IPS-15b (cell line): ENCODE measurements at regions not wholly inside any gene's neighbourhood (a gene's known extent, or its start where the extent isn't known, plus 50 kb on each side); places are given as distances from the start of the nearest gene placed in this dataset.

Source experiments
- H3K27me3 ChIP-seq: one replicate; pipeline ENCODE4 v1.6.1; 2013; ENCODE audit warnings: low read length; ENCODE audit not compliant: control insufficient read depth, insufficient read depth
- H3K36me3 ChIP-seq: one replicate; pipeline ENCODE4 v1.6.1; 2013; ENCODE audit warnings: low read length; ENCODE audit not compliant: control insufficient read depth, insufficient read depth
- H3K4me1 ChIP-seq: one replicate; pipeline ENCODE4 v1.6.1; 2013; ENCODE audit warnings: mild to moderate bottlenecking, low read length; ENCODE audit not compliant: control insufficient read depth, insufficient read depth
- H3K4me3 ChIP-seq: one replicate; pipeline ENCODE4 v1.5.1; 2013; ENCODE audit warnings: low read depth, low read length
- H3K9ac ChIP-seq: one replicate; pipeline ENCODE4 v1.6.1; 2013; ENCODE audit warnings: low read depth, mild to moderate bottlenecking, low read length
- H3K9me3 ChIP-seq: one replicate; pipeline ENCODE4 v1.6.1; 2013; ENCODE audit warnings: mild to moderate bottlenecking, low read length; ENCODE audit not compliant: control insufficient read depth, insufficient read depth

- Histone ChIP-seq H3K9me3 (no peaks in the 10 kb centered on the region), H3K36me3 (no peaks in the 10 kb centered on the region), H3K9ac (no peak overlapping the region), H3K4me3 (no peak overlapping the region), H3K27me3 (no peaks in the 10 kb centered on the region), H3K4me1 (no peaks in the 10 kb centered on the region)
These were observed 230.4 kb upstream of the MTNR1B start for GRCh38 chr11:92739041-92739440.

GRCh38 chr11:92739491-92739890, 230.0 kb upstream of the MTNR1B start:
- Histone ChIP-seq H3K4me1 (no peaks in the 10 kb centered on the region), H3K27me3 (no peaks in the 10 kb centered on the region), H3K4me3 (no peak overlapping the region), H3K36me3 (no peaks in the 10 kb centered on the region), H3K9me3 (no peaks in the 10 kb centered on the region), H3K9ac (no peak overlapping the region)

- no peaks in the 10 kb centered on the region for H3K27me3 ChIP-seq
- H3K36me3 ChIP-seq = no peaks in the 10 kb centered on the region
- no peak overlapping the region for H3K9ac ChIP-seq
- no peaks in the 10 kb centered on the region for H3K4me1 ChIP-seq
- no peak overlapping the region for H3K4me3 ChIP-seq
- no peaks in the 10 kb centered on the region for H3K9me3 ChIP-seq
These were observed 229.2 kb upstream of the MTNR1B start for GRCh38 chr11:92740276-92740675.

GRCh38 chr11:92744929-92745585, 224.4 kb upstream of the MTNR1B start:
- no peaks in the 10 kb centered on the region for H3K9me3 ChIP-seq
- H3K4me3 ChIP-seq = no peak overlapping the region
- no peaks in the 10 kb centered on the region for H3K36me3 ChIP-seq
- H3K9ac ChIP-seq = no peak overlapping the region
- H3K4me1 ChIP-seq = no peaks in the 10 kb centered on the region
- H3K27me3 ChIP-seq = no peaks in the 10 kb centered on the region

- no peaks in the 10 kb centered on the region for H3K27me3 ChIP-seq
These were observed 218.7 kb upstream of the MTNR1B start for GRCh38 chr11:92750794-92751193.

GRCh38 chr11:92751594-92751993, 217.9 kb upstream of the MTNR1B start:
- Histone ChIP-seq H3K36me3 (no peaks in the 10 kb centered on the region), H3K4me3 (no peak overlapping the region), H3K9me3 (no peaks in the 10 kb centered on the region), H3K27me3 (no peaks in the 10 kb centered on the region), H3K9ac (no peak overlapping the region), H3K4me1 (no peaks in the 10 kb centered on the region)

More at GRCh38 chr11:92750794-92751193, 218.7 kb upstream of the MTNR1B start:
- Histone ChIP-seq H3K4me3 (no peak overlapping the region), H3K4me1 (no peaks in the 10 kb centered on the region), H3K36me3 (no peaks in the 10 kb centered on the region), H3K9ac (no peak overlapping the region), H3K9me3 (no peaks in the 10 kb centered on the region)

- no peaks in the 10 kb centered on the region for H3K9me3 ChIP-seq
- no peaks in the 10 kb centered on the region for H3K27me3 ChIP-seq
- H3K4me1 ChIP-seq = no peaks in the 10 kb centered on the region
- no peak overlapping the region for H3K4me3 ChIP-seq
- H3K36me3 ChIP-seq = no peaks in the 10 kb centered on the region
- H3K9ac ChIP-seq = no peak overlapping the region
These were observed 217.3 kb upstream of the MTNR1B start for GRCh38 chr11:92752122-92752521.

- H3K4me3 ChIP-seq = no peak overlapping the region
- no peaks in the 10 kb centered on the region for H3K36me3 ChIP-seq
- H3K9ac ChIP-seq = no peak overlapping the region
- H3K4me1 ChIP-seq = no peaks in the 10 kb centered on the region
- H3K9me3 ChIP-seq = no peaks in the 10 kb centered on the region
- H3K27me3 ChIP-seq = no peaks in the 10 kb centered on the region
These were observed 216.3 kb upstream of the MTNR1B start for GRCh38 chr11:92753161-92753560.

- H3K27me3 ChIP-seq = no peaks in the 10 kb centered on the region
- no peak overlapping the region for H3K4me3 ChIP-seq
- H3K9me3 ChIP-seq = no peaks in the 10 kb centered on the region
- H3K36me3 ChIP-seq = no peaks in the 10 kb centered on the region
- no peak overlapping the region for H3K9ac ChIP-seq
- H3K4me1 ChIP-seq = no peaks in the 10 kb centered on the region
These were observed 211.1 kb upstream of the MTNR1B start for GRCh38 chr11:92758241-92758780.

GRCh38 chr11:92759571-92760214, 209.8 kb upstream of the MTNR1B start:
- H3K9me3 ChIP-seq = no peaks in the 10 kb centered on the region
- no peaks in the 10 kb centered on the region for H3K4me1 ChIP-seq
- H3K36me3 ChIP-seq = no peaks in the 10 kb centered on the region
- H3K9ac ChIP-seq = no peak overlapping the region
- H3K4me3 ChIP-seq = no peak overlapping the region
- H3K27me3 ChIP-seq = no peaks in the 10 kb centered on the region

GRCh38 chr11:92762121-92762540, 207.3 kb upstream of the MTNR1B start:
- H3K4me1 ChIP-seq = peaks cover 2% of the 10 kb centered on the region
- no peaks in the 10 kb centered on the region for H3K36me3 ChIP-seq
- H3K27me3 ChIP-seq = no peaks in the 10 kb centered on the region
- H3K4me3 ChIP-seq = no peak overlapping the region
- H3K9ac ChIP-seq = no peak overlapping the region
- H3K9me3 ChIP-seq = no peaks in the 10 kb centered on the region

- Histone ChIP-seq H3K9me3 (no peaks in the 10 kb centered on the region), H3K4me3 (no peak overlapping the region), H3K36me3 (no peaks in the 10 kb centered on the region), H3K27me3 (no peaks in the 10 kb centered on the region), H3K4me1 (peaks cover 2% of the 10 kb centered on the region), H3K9ac (no peak overlapping the region)
These were observed 206.1 kb upstream of the MTNR1B start for GRCh38 chr11:92763336-92763735.
